ENCODE measurements at regions not wholly inside any gene's neighbourhood (a gene's known extent, or its start where the extent isn't known, plus 50 kb on each side); places are given as distances from the start of the nearest gene placed in this dataset. TPM values are rescaled to one million over a fixed set of nuclear protein-coding genes. Genes with fewer than 3 reads are reported as not detected.

DNA sequence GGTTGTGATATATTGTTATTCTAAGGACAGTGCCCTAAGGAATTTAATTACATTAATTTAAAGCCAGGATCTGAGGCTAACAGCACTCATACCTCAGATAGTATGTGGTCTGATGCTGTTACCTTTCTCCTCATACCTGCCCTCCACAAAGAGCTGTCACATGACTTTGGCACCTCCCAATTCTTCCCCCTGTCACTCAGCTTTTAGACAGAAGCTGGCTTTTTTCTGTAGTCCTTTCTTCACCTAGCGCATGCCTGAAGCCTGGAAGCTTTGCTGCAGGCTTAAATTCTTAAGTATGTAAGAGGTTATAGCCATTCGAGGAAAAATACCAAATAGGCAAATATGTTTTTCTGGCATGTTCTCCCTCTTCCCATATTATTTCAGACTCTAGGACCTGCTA is 61.0 kb upstream of the ADAMTS19 start:
- DNase-seq (ENCODE audit: low read depth) = no peak

DNA sequence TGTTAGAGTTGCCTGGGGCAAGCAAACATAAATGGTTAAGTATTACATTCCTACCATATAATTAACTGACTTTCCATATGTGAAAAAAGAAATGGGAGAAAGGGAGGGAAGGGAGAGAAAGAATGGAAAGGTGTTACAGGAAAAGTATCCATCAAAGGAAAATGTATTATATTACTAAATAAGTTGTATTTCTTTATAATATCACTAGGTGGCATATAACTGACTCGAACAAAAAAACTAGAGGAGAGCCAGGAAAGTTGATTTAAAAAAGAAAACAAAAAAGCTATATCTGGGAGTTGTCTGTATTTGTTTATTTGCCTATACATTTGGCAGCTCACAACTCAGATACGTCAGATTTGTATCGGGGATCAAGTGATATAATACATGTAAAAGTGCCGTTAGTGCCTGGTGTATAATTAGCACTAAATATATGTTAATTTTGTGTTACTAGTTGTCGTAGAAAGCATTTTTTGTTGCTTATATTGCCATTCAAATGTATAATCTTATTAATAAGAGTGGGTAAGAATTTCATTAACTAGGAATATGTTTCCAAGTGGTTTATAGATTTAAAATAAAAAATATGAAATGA is 59.6 kb upstream of the ADAMTS19 start:
- no peak for DNase-seq (ENCODE audit: low read depth)

DNA sequence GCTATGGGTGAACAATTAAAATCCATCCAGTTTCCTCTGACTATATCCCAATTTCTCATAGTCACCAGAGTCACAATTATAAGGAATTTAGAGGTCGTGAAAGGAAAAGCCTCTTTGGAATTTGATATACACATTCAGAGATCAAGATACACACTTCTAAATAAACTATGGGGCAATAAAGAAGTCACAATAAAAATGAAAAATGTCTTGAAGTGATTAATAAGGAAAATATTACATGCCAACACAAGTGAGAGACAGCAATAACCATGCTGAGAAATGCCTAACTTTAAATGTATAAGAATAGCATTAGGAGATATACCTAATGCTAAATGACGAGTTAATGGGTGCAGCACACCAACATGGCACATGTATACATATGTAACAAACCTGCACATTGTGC is 54.9 kb upstream of the ADAMTS19 start:
- DNase-seq (ENCODE audit: low read depth) = no peak

DNA sequence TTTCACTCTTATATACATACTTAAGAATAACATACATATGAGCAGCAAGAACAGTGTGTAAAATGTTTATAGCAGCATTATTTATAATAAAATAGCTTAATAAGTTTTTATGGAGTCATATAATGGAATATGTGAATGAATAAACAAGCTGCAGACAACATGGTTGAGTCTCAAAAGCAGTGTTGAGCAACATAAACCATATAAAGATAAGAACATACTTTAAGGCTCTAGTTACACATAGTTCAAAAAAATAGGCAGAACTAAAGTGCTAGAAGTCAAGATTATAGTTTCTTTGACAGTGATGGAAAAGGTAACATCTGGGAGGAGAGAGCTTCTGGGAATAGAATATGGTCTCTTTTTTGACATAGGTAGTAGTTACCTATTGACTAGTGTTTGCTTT is 53.7 kb upstream of the ADAMTS19 start:
- DNase-seq (ENCODE audit: low read depth) = no peak

Small RNA genes in the stretch of these regions (small RNA-seq; reads per million reads assigned to genes)
- not detected for gene MIR4460

Measured in HT1080 (cell line).